OCI-LY3 (cell line): ENCODE measurements at regions not wholly inside any gene's neighbourhood (a gene's known extent, or its start where the extent isn't known, plus 50 kb on each side); places are given as distances from the start of the nearest gene placed in this dataset.

Source experiments
- CTCF ChIP-seq: fragments of 200-600, 300-600 bp; sonication (generic); IDR thresholded peaks from 2 replicates; pipeline ENCODE4 v1.5.1; 2014; ENCODE audit warnings: antibody characterized with exemption, low read length, low read depth
- EZH2phosphoT487 ChIP-seq: fragments of 200-600 bp; shearing (Covaris generic); IDR thresholded peaks from 2 replicates; pipeline ENCODE4 v1.6.1; 2018; ENCODE audit warnings: antibody characterized with exemption, mixed run types, low read depth

- TF ChIP-seq CTCF, result no peak
- TF ChIP-seq EZH2phosphoT487, result no peak
These were observed 102.6 kb upstream of the NRBF2 start for GRCh38 chr10:63030536-63030935.
